Suprapubic skin (tissue), 4 donors: ENCODE measurements at regions not wholly inside any gene's neighbourhood (a gene's known extent, or its start where the extent isn't known, plus 50 kb on each side); places are given as distances from the start of the nearest gene placed in this dataset.

Source experiments
- CTCF ChIP-seq, 2 donors: fragments of 200-600 bp in 1 of 2; fragments of 450-650 bp in 1 of 2; sonication (generic) in 1 of 2; IDR thresholded peaks; one replicate each; pipeline ENCODE4 v1.5.1; 2016 to 2019; ENCODE audit warnings: antibody characterized with exemption in 2 of 2, mild to moderate bottlenecking in 1 of 2, moderate library complexity in 1 of 2
- EP300 ChIP-seq: sonication (generic); formaldehyde crosslinking; IDR thresholded peaks from one replicate; pipeline ENCODE4 v1.6.1; 2017; ENCODE audit warnings: antibody characterized with exemption
- POLR2A ChIP-seq, 2 donors: fragments of 450-650 bp; IDR thresholded peaks; one replicate each; pipeline ENCODE4 v1.6.1; 2017; ENCODE audit warnings: antibody characterized with exemption in 2 of 2, mild to moderate bottlenecking in 2 of 2, moderate library complexity in 2 of 2
- POLR2AphosphoS5 ChIP-seq, 3 donors: sonication (generic); formaldehyde crosslinking; IDR thresholded peaks; one replicate each; pipeline ENCODE4 v1.6.1; 2017; ENCODE audit warnings: antibody characterized with exemption in 3 of 3

GRCh38 chr6:100105138-100105537 is 111.1 kb upstream of the MCHR2 start:
- no peak for TF ChIP-seq EP300
- TF ChIP-seq CTCF (IDR thresholded peaks at IDR 0.05) = no peak
- TF ChIP-seq POLR2AphosphoS5 (IDR thresholded peaks at IDR 0.05) = no peak
- no peak for TF ChIP-seq POLR2A (IDR thresholded peaks at IDR 0.05)
